ENCODE measurements at regions not wholly inside any gene's neighbourhood (a gene's known extent, or its start where the extent isn't known, plus 50 kb on each side); places are given as distances from the start of the nearest gene placed in this dataset.

DNA sequence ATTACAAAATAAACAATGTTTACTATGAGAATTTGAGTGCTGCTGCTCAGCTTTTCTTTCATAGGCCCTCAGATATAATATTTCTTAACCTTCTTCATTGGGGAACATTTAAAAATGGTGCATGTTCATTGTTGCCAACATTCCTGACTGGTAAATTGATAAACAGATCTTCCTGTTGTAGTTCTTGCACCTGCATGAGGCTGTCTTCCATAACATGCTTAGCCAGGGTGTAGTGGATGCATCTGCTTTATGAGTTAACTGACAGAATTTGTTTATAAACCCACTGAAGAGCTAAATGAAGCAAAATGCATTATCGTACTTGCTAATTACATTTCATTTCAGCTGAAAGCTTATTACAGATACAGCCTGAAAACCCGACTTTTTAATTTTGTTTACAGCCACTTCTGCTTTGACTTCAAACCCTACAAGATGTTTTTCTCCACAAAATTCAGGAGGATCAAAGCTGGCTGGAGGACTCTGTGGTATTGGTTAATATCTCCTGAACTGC is 177.2 kb downstream of the SEM1 start:
- no peak for DNase-seq
- TF ChIP-seq, protein P1, sequence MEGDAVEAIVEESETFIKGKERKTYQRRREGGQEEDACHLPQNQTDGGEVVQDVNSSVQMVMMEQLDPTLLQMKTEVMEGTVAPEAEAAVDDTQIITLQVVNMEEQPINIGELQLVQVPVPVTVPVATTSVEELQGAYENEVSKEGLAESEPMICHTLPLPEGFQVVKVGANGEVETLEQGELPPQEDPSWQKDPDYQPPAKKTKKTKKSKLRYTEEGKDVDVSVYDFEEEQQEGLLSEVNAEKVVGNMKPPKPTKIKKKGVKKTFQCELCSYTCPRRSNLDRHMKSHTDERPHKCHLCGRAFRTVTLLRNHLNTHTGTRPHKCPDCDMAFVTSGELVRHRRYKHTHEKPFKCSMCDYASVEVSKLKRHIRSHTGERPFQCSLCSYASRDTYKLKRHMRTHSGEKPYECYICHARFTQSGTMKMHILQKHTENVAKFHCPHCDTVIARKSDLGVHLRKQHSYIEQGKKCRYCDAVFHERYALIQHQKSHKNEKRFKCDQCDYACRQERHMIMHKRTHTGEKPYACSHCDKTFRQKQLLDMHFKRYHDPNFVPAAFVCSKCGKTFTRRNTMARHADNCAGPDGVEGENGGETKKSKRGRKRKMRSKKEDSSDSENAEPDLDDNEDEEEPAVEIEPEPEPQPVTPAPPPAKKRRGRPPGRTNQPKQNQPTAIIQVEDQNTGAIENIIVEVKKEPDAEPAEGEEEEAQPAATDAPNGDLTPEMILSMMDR (IDR thresholded peaks at IDR 0.05) = no peak
- no peak for TF ChIP-seq POLR2A (IDR thresholded peaks at IDR 0.05)
- H3K4me1 ChIP-seq (replicated peaks in 1 of 2) = no peaks in the 10 kb centered on the region
- H3K36me3 ChIP-seq (replicated peaks in 1 of 2) = no peaks in the 10 kb centered on the region
- no peaks in the 10 kb centered on the region for H3K9me3 ChIP-seq (replicated peaks in 1 of 3)
- H3K27ac ChIP-seq = no peak overlapping the region
- H3K4me3 ChIP-seq = no peak overlapping the region
- H3K27me3 ChIP-seq = no peaks in the 10 kb centered on the region
- WGBS, 4 donors = 77 to 87% (median 78%) methylated on average over 2 of the region's 2 CpGs
- intact Hi-C loops (cut with DNase I) = no loop called here

DNA sequence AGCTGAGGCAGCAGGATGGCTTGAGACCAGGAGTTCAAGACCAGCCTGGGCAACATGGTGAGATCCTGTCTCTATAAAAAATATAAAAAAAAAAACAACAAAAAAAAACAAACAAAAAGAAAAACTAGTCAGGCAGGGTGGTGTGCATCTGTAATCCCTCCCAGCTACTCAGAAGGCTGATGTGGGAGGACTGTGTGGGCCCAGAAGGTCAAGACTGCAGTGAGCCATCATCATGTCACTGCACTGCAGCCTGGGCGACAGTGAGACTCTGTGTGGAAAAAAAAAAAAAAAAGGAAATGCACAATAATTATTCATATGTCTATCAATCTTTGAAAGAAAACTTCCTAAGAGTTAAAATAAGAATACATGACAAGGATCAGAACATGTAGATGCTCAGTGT is 178.3 kb downstream of the SEM1 start:
- intact Hi-C loops (cut with DNase I) = no loop called here
- Histone ChIP-seq H3K4me3 (no peak overlapping the region), H3K9me3 (replicated peaks in 1 of 3) (no peaks in the 10 kb centered on the region), H3K27me3 (no peaks in the 10 kb centered on the region), H3K4me1 (replicated peaks in 1 of 2) (no peaks in the 10 kb centered on the region), H3K36me3 (replicated peaks in 1 of 2) (no peaks in the 10 kb centered on the region), H3K27ac (no peak overlapping the region)
- no peak for TF ChIP-seq POLR2A (IDR thresholded peaks at IDR 0.05)
- TF ChIP-seq, protein P1 (IDR thresholded peaks at IDR 0.05) = no peak
- DNase-seq = no peak
- WGBS, 4 donors = 74 to 93% (median 86%) methylated on average over 1 of the region's 1 CpG

DNA sequence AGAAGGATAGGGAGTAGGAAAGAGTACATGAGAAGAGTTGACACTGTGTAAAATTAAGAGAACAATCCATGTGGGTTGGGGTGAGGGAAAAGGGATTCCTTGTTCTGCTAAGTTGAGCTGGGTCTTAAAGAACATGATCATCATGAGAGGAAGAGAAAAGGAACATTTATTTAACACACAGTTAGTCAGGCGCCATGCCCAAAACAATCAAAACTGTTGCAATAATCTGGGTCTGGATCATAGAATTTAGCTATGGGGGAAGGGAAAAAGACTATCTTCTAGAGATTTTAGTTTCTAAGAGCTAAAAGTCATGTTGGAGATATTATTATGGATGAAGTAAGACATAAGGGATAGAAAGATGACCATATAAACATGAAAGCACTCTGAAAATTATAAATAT is 178.9 kb downstream of the SEM1 start:
- no peak overlapping the region for H3K4me3 ChIP-seq
- 85 to 95% (median 88%) methylated on average over 1 of the region's 1 CpG for WGBS, 4 donors
- no peaks in the 10 kb centered on the region for H3K36me3 ChIP-seq (replicated peaks in 1 of 2)
- DNase-seq = no peak
- H3K27me3 ChIP-seq = no peaks in the 10 kb centered on the region
- H3K27ac ChIP-seq = no peak overlapping the region
- no peaks in the 10 kb centered on the region for H3K4me1 ChIP-seq (replicated peaks in 1 of 2)
- no peaks in the 10 kb centered on the region for H3K9me3 ChIP-seq (replicated peaks in 1 of 3)
- intact Hi-C loops (cut with DNase I) = no loop called here
- TF ChIP-seq, protein P1 (IDR thresholded peaks at IDR 0.05) = no peak
- no peak for TF ChIP-seq POLR2A (IDR thresholded peaks at IDR 0.05)

DNA sequence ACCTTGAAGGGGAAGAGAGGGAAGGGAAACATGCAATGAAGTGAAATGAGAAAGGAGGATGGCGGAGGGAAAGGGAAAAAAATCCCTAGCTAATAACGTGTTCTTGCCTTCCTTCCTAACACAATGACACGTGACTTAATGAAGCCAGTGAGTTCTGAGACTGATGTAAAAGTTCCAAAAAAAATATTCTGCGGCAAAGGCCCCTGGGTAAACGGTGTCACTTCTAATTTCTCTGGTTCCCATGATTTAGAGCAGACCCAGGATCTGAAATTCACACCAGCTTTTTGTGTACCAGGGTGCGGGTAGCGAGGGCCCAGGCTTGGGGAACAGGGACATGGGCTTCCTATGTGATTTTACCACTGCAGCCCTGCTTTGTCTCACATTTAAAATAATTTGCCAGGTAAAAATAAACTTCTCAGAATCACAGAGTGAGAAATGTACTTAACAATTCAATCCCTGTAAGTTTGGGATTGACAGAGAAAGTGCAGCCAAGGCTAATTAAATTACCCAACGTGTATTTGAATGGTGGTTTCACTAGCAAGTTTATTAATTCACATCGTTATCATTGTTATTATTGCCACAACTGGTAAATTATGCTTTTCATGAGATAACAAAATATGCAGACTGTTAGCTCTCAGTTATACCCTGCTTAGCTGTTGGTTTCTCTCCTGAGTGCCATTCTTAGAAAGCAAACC is 182.4 kb downstream of the SEM1 start:
- no peaks in the 10 kb centered on the region for H3K9me3 ChIP-seq (replicated peaks in 1 of 3)
- TF ChIP-seq, protein P1 (IDR thresholded peaks at IDR 0.05) = no peak
- no peak for TF ChIP-seq POLR2A (IDR thresholded peaks at IDR 0.05)
- no peak overlapping the region for H3K4me3 ChIP-seq
- no peaks in the 10 kb centered on the region for H3K27me3 ChIP-seq
- no peaks in the 10 kb centered on the region for H3K4me1 ChIP-seq (replicated peaks in 1 of 2)
- DNase-seq = no peak
- intact Hi-C loops (cut with DNase I) = no loop called here
- 58 to 70% (median 65%) methylated on average over 9 of the region's 9 CpGs for WGBS, 4 donors
- H3K36me3 ChIP-seq (replicated peaks in 1 of 2) = no peaks in the 10 kb centered on the region
- no peak overlapping the region for H3K27ac ChIP-seq
